GM19438 (cell line): ENCODE measurements at regions not wholly inside any gene's neighbourhood (a gene's known extent, or its start where the extent isn't known, plus 50 kb on each side); places are given as distances from the start of the nearest gene placed in this dataset.
"Not testable (repeated sequence)": the region's sequence is repeated elsewhere in the genome, so short reads cannot be mapped to it uniquely, and the experiment has no call there.

ENCODE experiments used
- ATAC-seq: cut with Tn5 transposase; IDR thresholded peaks from one replicate; pipeline ENCODE4 v1.9.1; 2021; ENCODE audit warnings: low read depth; ENCODE audit not compliant: unreplicated experiment

DNA sequence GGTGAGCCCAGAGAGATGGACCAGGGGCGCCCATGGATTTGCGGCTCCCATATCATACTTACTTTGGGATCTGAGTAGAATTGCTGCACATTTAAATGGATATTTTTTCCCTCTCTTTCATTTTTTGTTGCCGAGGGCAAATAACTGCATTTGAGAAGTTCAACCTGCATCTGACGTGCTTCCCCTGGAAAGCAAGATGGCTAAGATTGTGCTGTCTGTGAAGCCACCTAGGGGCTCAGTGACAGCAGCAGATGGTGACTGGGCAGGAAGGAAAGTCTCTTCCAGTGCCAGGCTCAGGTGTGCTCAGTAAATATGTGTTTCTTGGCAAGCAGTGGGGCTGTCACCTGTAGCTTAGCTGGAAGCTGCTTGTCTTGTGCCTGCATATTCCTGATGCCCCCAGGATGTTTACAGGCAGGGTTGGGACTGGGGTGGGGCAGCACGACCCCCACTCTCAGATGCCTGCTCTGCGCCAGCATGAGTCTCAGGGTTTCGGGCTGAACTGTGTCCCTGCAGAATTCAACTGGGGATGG, 59.8 kb upstream of the ETV3 start:
- ATAC-seq = no peak

DNA sequence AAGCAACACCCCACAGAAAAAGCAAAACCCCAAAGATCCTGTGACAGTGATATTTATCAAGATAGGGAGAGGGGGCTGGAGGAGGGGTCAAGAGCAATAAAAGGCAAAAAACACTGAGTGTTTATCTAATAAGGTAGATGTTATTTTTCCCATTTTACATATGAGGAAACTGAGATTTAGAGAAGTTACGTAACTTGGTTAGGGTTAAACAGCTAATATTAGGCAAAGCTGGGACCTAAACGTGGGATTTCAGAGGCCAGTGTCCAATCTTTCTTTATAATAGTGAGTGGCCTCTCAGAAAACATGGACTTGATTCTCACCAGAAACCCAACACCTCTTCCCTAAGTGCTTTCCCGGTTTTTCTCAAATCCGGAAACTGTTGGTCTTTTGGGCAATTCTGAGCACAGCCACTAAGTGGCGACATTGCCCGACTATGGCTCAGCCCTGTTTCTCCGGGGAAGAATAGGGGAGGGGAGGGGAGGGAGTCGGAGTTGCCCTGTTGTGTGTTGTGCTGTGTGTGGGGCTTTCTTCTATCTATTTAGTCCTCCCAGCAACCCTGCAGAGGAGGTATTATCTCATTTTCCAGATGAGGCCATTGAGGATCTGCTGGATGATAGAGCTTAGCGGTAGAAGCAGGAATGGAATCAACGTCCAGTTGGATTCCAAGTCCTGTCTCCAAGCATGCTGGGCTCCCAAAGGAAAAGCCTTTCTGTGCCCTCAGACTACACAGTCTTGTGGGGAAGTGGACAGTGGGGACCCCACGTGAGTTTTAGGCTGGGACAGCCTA, 58.7 kb upstream of the ETV3 start:
- not testable (repeated sequence) for ATAC-seq

DNA sequence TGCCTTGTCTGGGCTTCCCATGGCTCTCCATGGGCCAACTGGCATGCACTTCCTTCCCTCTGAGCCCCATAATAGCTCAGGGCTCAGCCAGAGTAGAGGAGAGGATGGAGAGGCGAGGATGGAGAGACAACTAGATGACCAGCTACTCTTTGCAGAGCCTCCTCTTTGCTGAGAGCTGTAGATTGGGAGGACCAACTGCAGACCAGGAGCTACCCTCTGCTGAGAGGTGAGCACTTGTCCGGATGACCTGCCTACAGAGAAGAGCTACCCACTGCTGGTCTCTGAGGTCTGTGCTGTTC, 58.0 kb upstream of the ETV3 start:
- no peak for ATAC-seq

DNA sequence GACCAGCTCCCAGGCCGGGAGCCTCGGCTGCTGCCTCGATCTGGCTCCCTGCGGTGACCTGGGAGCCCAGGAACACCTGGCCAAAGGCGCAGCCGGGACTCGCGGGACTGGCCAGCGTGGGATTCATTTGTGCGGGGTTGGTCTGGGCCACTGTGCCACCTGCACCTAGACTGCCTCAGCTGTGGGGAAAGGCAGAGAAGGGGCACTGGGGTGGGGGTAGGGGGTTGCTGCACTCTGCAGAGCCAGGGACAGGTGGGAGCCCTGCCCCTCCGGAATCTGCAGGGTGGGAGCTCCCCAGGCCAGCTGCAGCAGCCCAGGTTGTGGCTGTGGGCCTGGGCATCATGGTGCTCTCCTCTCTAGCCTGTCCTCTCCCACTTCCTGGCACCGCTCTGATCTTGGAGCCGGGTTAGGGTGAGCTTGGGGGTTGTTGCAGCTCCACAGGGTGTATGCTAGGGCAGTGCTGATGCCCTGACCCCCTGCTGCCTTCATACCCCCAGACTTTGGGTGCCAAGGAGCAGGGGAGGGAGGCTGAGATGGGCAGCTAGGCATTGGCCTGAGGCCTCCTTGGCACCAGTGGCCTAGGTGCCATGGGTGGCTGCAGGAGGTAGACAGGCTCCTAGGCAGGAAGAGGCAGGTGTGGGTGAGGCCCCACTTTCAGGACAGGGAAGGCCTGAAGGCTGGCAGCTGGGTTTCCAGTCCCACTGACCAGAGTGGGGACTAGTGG, 57.5 kb upstream of the ETV3 start:
- no peak for ATAC-seq

DNA sequence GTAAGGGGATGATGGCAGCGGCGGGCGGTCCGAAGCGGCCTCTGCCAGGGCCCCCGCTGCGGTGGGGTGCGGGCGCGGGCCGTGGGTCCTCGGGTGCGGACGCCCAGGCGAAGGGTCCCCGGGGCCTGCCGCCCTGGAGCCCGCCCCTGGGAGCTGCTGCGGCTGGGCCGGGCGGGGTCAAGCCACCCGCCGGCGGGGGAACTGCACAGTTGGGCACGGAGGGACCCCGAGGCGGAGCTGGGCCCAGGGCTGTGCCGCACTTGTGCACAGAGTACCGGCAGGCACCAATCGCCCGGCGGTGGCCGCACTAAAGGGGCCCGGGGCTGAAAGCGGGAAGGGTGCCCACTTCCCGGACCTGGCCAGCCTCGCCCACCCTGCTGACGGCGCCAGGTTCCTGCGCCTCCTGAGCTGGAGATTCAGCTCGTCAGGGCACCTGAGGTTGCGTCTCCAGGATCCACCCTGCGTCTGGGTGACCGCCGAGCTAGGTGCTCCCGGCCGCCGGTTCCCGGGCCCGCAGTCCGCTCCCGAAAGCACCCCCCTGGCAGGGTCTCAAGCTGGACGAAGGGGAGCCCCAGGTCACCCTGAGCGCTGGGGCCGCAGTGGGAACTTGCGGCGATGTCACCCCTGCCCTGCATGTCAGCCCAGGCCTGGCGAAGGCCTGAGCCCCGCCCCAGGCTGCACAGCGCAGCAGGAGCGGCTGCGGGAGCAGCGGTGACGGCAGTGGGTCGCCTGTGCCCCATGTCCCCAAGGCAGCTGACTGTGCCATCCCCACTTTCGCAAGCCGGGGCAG, 56.7 kb upstream of the ETV3 start:
- ATAC-seq = no peak

DNA sequence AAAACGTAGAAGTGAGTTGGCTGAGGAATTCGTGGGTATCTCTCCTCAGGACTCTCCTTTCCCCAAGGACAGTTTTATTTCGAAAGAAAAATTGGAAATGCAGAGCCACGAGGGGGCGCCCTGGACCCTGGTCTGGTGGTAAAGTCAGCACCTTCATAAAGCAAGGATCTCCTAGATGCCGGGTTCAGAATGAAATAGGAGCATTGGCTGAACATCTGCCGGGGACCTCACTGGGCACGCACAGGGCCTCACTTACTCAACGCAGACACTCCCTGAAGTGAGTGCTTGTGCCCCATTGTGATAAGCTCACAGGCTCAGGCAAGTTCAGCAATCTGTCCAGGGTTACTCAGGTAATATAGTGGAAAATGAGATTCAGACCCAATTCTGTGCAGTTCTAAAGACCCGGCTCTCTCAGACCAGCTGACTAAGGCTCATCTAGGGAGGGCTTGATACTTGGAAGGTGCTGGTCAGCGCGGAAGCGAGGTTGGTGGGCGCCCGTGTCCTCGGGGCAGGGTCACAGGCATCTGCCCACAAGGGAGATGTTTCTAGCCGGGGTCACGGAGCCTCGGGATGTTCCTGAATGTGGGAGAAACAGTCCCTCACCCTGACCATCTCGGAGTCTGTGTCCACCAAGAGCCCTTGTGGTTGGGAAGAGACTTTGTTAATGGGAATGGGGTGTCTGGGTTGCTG, 55.7 kb upstream of the ETV3 start:
- ATAC-seq = no peak

DNA sequence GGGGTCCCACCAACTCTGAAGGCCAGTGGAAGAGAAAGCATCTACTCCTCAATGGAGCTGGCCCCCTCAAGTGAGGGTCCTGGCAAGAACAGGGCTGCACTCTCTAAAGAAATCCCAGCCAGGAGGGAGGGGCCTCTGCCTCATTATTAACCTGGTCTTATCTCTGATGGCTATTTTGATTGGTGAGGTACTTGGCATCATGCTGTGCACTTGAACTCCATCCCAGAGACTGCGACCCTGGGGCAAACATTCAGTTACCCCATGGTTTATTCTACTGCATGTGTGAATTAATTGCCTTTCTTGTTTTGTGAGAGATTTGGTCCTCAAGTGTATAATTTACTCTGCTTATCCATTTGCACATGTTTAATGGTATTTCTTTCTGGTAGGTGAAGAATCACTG, 55.0 kb upstream of the ETV3 start:
- ATAC-seq = no peak

DNA sequence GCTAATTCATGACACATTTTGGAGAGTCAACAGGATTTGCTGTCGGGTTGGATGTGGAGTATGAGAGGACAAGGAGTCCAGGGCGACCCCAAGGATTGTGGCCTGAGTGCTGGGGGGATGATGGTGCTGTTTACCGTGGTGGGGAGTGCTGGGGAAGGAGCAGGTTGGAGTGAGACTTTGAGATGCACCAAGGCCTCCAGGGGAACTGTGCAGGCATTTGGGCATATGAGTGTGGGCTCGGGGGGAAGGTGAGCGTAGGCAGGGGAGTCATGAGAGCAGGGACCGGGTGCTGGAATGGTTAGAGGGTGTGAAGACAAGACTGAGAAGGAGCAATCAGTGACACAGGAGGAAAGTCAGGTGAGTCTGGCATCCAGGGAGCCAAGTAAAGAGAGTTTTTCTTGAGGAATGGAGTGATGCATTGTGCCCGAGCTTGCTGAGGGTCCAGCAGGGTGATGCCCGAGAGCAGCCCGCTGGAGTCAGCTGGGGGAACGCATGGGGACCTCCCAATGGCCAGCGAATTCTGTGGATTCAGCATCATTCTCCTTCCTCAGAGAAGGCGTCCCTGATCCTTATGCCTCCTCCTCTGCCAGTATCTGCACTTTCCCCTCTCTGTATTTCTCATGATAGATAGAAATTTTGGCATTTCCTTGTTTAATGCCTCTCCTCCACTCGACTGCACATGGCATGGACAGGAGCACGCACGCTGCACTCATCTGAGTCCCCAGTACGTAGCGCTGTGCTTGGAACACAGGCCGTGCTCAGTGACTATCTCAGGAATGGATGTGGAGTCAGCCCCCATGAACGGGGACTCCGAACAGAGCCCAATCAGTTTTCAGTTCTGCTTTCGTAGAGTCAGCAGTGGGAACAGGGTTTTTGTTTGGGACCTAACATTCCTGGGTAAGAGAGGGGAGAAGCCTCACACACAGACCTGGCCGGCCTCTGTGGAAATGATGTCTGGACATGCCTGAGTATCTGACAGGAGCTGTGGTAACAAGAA, 52.1 kb upstream of the ETV3 start:
- no peak for ATAC-seq

DNA sequence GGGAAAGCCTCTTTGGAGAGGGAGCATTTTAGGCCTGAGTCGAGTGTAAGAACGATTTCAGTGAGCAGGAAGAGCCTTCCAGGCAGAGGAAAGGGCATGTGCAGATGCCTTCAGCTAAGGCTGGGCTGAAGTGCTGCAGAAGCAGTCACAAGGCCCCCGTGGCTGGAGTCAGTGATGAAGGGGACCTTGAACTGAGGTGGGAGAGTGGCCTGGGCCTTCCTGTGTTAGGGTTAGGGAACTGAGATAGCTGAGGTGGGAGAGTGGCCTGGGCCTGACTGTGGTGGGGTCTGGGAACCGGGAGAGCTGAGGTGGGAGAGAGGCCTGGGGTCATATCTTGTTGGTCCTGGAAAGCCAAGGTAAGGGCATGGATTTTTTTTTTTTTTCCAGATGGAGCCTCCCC, 50.9 kb upstream of the ETV3 start:
- no peak for ATAC-seq
